RWPE1 (cell line): ENCODE measurements at regions not wholly inside any gene's neighbourhood (a gene's known extent, or its start where the extent isn't known, plus 50 kb on each side); places are given as distances from the start of the nearest gene placed in this dataset.

ENCODE experiments used
- CTCF ChIA-PET: fragments of 350-600 bp; sonication (Branson Sonifier 250); formaldehyde crosslinking; extraction: SDS; loops from one replicate; lab custom pipeline; 2021; lab: Yijun Ruan, JAX
- POLR2A ChIA-PET: fragments of 400-600 bp; formaldehyde crosslinking; extraction: SDS; loops from one replicate; lab custom pipeline; 2020; ENCODE audit warnings: antibody characterized with exemption; ENCODE audit not compliant: low non-redundant PET; lab: Yijun Ruan, JAX
- DNase-seq: peaks from one replicate; pipeline ENCODE4 v3.0.0; 2012; ENCODE audit warnings: low spot score
- H3K27ac ChIP-seq: fragments of 450-650 bp; 2 replicates; pipeline ENCODE4 v1.5.1; 2017
- TF ChIP-seq, protein P1 (sequence below): fragments of 450-650 bp; conservative IDR thresholded peaks from 2 replicates; pipeline ENCODE4 v1.5.1; 2017; ENCODE audit warnings: low read depth, mild to moderate bottlenecking

DNA sequence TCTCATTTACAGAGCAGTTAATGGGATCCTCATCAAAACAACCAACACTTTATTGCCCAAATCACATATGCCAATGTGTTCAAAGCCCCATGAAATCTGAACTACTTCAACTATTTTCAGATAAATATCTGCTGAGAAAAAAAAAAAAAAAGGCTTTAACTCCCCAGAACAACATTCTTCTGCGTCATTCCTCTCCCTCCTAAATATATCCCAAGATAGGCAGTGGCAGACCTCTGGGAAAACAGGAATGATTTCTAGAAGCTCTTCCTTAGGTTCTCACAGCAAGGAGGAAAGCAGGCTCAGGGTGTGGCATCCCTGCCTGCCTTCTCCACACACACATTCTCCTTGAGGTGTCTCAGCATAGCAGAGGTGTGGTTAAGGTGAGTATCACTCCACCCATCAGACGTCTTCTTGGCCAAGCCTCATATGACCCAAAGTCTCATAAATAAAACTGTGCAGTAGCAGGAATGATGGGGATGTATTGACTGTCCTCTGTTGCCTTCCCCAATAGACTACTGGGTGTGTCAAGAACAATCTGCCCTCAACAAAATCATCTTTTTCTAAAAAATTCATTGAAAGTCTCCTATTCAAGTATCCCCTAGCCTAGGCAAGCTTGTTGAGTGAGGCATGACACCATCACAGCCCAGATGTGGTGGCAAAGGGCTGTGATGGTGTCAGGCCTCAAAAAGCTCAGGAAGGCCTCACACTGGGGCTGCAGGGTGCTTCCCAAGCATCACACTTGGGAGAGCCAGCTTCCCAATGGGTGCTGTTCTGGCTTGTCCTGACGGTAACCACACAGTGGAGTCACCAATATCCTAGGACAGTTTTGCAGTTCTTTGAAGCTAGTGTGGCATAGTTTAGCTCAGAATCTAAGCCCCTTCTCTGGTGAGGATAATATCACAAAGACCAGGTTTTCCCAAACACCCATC, 135.4 kb upstream of the SOX9 start:
- TF ChIP-seq, protein P1, sequence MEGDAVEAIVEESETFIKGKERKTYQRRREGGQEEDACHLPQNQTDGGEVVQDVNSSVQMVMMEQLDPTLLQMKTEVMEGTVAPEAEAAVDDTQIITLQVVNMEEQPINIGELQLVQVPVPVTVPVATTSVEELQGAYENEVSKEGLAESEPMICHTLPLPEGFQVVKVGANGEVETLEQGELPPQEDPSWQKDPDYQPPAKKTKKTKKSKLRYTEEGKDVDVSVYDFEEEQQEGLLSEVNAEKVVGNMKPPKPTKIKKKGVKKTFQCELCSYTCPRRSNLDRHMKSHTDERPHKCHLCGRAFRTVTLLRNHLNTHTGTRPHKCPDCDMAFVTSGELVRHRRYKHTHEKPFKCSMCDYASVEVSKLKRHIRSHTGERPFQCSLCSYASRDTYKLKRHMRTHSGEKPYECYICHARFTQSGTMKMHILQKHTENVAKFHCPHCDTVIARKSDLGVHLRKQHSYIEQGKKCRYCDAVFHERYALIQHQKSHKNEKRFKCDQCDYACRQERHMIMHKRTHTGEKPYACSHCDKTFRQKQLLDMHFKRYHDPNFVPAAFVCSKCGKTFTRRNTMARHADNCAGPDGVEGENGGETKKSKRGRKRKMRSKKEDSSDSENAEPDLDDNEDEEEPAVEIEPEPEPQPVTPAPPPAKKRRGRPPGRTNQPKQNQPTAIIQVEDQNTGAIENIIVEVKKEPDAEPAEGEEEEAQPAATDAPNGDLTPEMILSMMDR: no peak
- ChIA-PET POLR2A (no interaction called here), CTCF (no interaction called here)
- no peak overlapping the region for H3K27ac ChIP-seq
- peak; percentile 23 for DNase-seq

DNA sequence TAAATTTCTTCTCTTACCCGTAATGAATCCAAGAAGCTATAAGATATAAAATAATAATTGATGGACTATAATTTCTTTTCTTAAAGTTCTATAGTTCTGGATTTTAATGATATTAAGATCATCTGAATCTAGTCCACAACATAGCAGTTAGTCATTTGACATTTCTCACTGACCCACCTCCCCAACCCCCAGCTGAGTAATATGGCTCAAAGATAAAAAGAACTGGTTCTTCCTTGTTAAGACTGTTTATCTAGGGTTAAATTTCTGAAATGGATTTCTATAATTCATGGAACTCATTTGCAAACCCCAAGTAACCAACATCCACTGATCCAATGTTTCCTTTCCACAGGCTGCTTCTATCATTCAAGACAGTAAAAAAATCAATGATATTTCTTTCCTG, 133.9 kb upstream of the SOX9 start:
- peak; percentile 14 for DNase-seq
- CTCF ChIA-PET: interaction anchor here (0.7 kb wide), 1 partner anchor 177 kb away, joined by 4 read pairs; no protein-coding TSS in a partner anchor
- H3K27ac ChIP-seq: no peak overlapping the region
- POLR2A ChIA-PET: no interaction called here
- TF ChIP-seq, protein P1: no peak

DNA sequence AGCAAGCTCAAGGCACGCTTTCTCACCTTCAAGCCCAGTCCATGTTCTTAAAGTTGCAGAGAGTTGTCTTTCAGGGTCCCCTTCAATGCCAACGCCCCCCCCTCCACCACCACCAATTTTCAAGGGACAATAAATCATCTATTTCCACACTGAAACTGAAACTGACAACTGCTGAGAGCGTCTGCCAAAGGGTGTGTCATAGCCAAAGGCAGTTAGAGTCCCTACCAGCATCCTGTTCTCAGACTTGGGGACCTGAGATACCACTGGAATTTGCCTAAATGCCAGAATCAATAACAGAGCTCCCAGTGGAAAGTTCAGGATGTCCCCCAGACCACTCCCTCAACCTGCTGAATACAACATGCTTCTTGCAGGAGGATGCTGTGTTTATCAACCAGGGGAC, 133.2 kb upstream of the SOX9 start:
- ChIA-PET CTCF (interaction anchor here (0.7 kb wide), 1 partner anchor 176 kb away, joined by 4 read pairs; no protein-coding TSS in a partner anchor), POLR2A (no interaction called here)
- peak; percentile 46 for DNase-seq
- TF ChIP-seq, protein P1: no peak
- H3K27ac ChIP-seq: no peak overlapping the region

DNA sequence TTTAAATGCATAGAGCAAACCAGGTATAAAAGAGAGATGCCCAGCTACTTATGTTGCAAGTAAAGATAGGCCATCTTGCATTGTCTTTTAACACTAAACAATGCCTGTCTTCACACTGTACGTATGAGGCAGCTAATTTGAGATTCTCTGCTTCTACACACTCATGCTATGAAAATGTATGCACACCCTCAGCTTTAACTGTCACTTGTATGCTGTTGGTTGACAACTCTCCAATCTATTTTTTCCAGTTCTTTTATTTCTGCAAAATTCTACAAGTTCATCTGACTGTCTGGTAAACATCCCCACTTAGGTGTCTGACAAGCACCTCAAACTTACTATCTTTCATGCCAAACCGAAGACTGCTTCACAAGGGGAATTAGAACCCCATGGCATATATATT, 131.7 kb upstream of the SOX9 start:
- H3K27ac ChIP-seq: no peak overlapping the region
- no peak for DNase-seq
- POLR2A ChIA-PET: no interaction called here
- TF ChIP-seq, protein P1: no peak
- CTCF ChIA-PET: interaction anchor here (0.6 kb wide), 1 partner anchor 125 kb away, joined by 4 read pairs; no protein-coding TSS in a partner anchor

DNA sequence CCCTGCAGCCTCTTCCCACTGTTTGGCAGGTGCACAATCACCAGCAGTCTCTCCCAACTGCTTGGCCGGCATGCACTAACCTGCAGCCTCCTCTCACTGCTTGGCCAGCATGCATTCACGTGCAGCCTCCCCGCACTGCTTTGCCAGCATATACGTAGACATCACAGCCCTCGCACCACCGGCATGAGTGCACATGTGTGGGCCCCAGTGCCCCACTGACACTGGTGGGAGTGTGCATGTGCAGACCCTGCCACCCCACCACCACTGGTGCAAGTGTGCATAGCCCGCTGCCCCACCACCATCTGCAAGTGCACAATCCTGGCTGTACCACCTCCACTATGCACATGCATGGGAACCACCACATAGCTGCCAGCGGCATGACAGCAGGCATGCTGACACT, 127.5 kb upstream of the SOX9 start:
- ChIA-PET POLR2A (no interaction called here), CTCF (no interaction called here)
- no peak overlapping the region for H3K27ac ChIP-seq
- no peak for DNase-seq
- TF ChIP-seq, protein P1: no peak

GRCh38 chr17:71995590-71995989, 125.2 kb upstream of the SOX9 start:
- ChIA-PET POLR2A (no interaction called here), CTCF (no interaction called here)
- DNase-seq: peak; percentile 54
- TF ChIP-seq, protein P1: no peak
- peak overlapping the region; percentile 48; the same call in 1 of the 2 replicates for H3K27ac ChIP-seq
